ENCODE measurements at regions not wholly inside any gene's neighbourhood (a gene's known extent, or its start where the extent isn't known, plus 50 kb on each side); places are given as distances from the start of the nearest gene placed in this dataset.

DNA sequence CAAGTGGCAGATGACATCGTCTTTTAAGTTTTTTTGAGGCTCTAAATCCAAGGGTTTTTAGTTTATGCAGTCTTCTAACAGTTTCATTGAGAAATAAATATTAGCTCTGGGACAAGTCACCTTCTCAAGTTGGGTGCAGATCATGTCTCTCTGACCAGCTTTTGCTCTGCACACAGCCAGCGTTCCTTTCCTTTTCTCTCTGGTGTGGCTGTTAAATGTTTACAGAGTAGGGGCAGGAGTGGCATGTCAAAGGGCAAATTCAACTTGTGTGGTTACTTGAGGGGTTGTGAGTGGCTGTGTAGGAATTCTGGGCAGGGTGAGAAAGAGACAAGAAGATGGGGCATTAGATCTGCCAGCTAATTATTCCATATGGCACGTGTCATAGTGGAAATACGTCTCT is 187.5 kb upstream of the HMHB1 start:
- Histone ChIP-seq H3K27ac (ENCODE audit: low read depth in 1 of 2, low read length in 2 of 2) (no peak overlapping the region), H3K27me3 (ENCODE audit: control insufficient read depth in 1 of 2, insufficient read depth in 2 of 2, low read length in 1 of 2) (no peaks in the 10 kb centered on the region), H3K4me1 (ENCODE audit: control insufficient read depth in 1 of 2, insufficient read depth in 2 of 2, low read length in 2 of 2) (no peaks in the 10 kb centered on the region), H3K9me3 (ENCODE audit: control insufficient read depth, low read length) (no peaks in the 10 kb centered on the region), H3K4me3 (ENCODE audit: low read length in 2 of 2) (no peak overlapping the region), H3K36me3 (ENCODE audit: control insufficient read depth in 1 of 2, insufficient read depth in 2 of 2, low read length in 1 of 2) (no peaks in the 10 kb centered on the region)
- intact Hi-C loops (cut with DNase I): no loop called here
- no peak for ATAC-seq (ENCODE audit: low FRiP score)
- no peak for DNase-seq
- WGBS, 2 donors: 81 to 83% methylated on average over 4 of the region's 4 CpGs

DNA sequence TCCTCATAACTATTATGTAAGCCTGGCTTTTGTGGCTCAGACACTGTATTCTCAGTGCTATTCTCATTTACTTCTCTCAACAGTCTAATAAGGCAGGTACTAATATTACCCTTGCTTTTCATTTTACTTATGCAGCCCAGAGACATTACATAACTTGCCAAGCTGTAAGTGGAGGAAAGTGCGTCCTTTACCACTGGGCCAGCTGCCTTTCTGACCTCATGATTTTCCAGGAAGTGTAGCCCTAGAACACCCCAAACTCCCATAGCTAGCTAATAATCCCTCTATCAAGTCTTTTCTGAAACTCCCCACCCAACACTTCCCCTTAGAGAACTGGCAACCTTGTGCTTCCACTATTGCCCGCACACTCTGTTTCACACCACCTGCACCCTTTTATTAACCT is 192.9 kb upstream of the HMHB1 start:
- H3K27ac ChIP-seq (ENCODE audit: low read depth in 1 of 2, low read length in 2 of 2): no peak overlapping the region
- ATAC-seq (ENCODE audit: low FRiP score): no peak
- H3K4me3 ChIP-seq (ENCODE audit: low read length in 2 of 2): no peak overlapping the region
- 88 to 92% methylated on average over 2 of the region's 2 CpGs for WGBS, 2 donors
- intact Hi-C loops (cut with DNase I): no loop called here
- DNase-seq: no peak
- no peaks in the 10 kb centered on the region for H3K9me3 ChIP-seq (ENCODE audit: control insufficient read depth, low read length)
- no peaks in the 10 kb centered on the region for H3K27me3 ChIP-seq (ENCODE audit: control insufficient read depth in 1 of 2, insufficient read depth in 2 of 2, low read length in 1 of 2)
- H3K36me3 ChIP-seq (ENCODE audit: control insufficient read depth in 1 of 2, insufficient read depth in 2 of 2, low read length in 1 of 2): no peaks in the 10 kb centered on the region
- H3K4me1 ChIP-seq (ENCODE audit: control insufficient read depth in 1 of 2, insufficient read depth in 2 of 2, low read length in 2 of 2): no peaks in the 10 kb centered on the region

DNA sequence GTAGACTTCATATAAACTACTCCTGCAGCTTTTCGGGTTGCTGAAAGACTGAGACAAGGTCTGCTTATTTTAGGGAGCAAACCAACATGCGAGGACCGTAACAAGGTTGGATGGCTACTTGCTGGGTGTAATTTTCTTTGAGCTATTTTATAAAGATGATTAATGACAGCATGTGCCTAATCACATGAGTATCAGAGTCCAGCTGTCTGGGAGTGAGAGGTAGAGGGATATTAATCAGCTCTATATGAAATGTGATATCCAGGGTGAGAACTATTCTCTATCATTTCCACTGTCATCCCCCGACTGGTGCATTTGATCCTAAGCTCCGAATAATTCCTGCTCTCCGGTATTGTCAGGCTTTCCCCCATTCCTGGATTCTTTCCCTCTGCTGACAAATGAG is 193.8 kb upstream of the HMHB1 start:
- 55 to 66% methylated on average over 6 of the region's 6 CpGs for WGBS, 2 donors
- Histone ChIP-seq H3K27ac (ENCODE audit: low read depth in 1 of 2, low read length in 2 of 2) (no peak overlapping the region), H3K27me3 (ENCODE audit: control insufficient read depth in 1 of 2, insufficient read depth in 2 of 2, low read length in 1 of 2) (no peaks in the 10 kb centered on the region), H3K4me3 (ENCODE audit: low read length in 2 of 2) (no peak overlapping the region), H3K4me1 (ENCODE audit: control insufficient read depth in 1 of 2, insufficient read depth in 2 of 2, low read length in 2 of 2) (no peaks in the 10 kb centered on the region), H3K9me3 (ENCODE audit: control insufficient read depth, low read length) (no peaks in the 10 kb centered on the region), H3K36me3 (ENCODE audit: control insufficient read depth in 1 of 2, insufficient read depth in 2 of 2, low read length in 1 of 2) (no peaks in the 10 kb centered on the region)
- ATAC-seq (ENCODE audit: low FRiP score): no peak
- no peak for DNase-seq
- intact Hi-C loops (cut with DNase I): no loop called here

DNA sequence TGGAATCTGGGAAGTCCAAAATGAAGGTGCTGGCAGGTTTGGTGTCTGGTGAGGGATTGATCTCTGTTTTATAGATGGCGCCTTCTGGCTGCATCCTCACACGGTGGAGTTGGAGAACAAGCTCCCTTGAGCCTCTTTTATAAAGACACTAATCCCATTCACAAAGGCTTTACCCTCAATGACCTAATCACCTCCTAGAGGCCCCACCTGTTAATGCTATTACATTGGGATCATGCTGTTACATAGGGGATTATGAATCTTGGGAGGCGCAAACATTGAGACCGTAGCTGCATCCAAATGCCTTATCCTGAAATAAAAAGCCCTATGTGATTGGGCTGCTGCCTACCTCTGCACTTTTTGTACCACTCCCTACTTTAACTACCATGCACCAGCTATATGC is 197.1 kb upstream of the HMHB1 start:
- H3K4me1 ChIP-seq (ENCODE audit: control insufficient read depth in 1 of 2, insufficient read depth in 2 of 2, low read length in 2 of 2): no peaks in the 10 kb centered on the region
- intact Hi-C loops (cut with DNase I): no loop called here
- WGBS, 2 donors: 80 to 97% methylated on average over 4 of the region's 4 CpGs
- H3K36me3 ChIP-seq (ENCODE audit: control insufficient read depth in 1 of 2, insufficient read depth in 2 of 2, low read length in 1 of 2): no peaks in the 10 kb centered on the region
- H3K4me3 ChIP-seq (ENCODE audit: low read length in 2 of 2): no peak overlapping the region
- no peak for DNase-seq
- H3K9me3 ChIP-seq (ENCODE audit: control insufficient read depth, low read length): no peaks in the 10 kb centered on the region
- no peak for ATAC-seq (ENCODE audit: low FRiP score)
- no peaks in the 10 kb centered on the region for H3K27me3 ChIP-seq (ENCODE audit: control insufficient read depth in 1 of 2, insufficient read depth in 2 of 2, low read length in 1 of 2)
- no peak overlapping the region for H3K27ac ChIP-seq (ENCODE audit: low read depth in 1 of 2, low read length in 2 of 2)

DNA sequence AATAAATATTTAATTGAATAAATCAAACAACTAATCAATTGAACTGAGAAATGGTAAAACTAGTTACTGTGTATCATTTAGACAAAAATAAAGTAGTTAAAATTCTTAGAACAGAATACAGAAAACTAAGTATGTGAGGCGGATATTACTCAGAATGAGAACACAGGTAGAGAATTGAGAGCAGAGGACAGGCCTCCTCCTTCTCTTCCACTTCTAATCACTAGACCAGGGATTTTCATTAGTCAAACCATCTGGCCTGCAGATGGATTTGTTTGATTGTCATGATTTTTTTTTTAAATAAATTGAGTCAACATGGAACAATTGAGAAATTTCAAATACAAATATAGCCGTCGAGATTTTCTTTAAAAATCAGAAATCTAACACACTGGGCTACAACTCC is 198.6 kb upstream of the HMHB1 start:
- H3K4me1 ChIP-seq (ENCODE audit: control insufficient read depth in 1 of 2, insufficient read depth in 2 of 2, low read length in 2 of 2): no peaks in the 10 kb centered on the region
- H3K36me3 ChIP-seq (ENCODE audit: control insufficient read depth in 1 of 2, insufficient read depth in 2 of 2, low read length in 1 of 2): no peaks in the 10 kb centered on the region
- WGBS, 2 donors: 94 to 95% methylated on average over 3 of the region's 3 CpGs
- no peak for DNase-seq
- no peaks in the 10 kb centered on the region for H3K9me3 ChIP-seq (ENCODE audit: control insufficient read depth, low read length)
- H3K4me3 ChIP-seq (ENCODE audit: low read length in 2 of 2): no peak overlapping the region
- H3K27me3 ChIP-seq (ENCODE audit: control insufficient read depth in 1 of 2, insufficient read depth in 2 of 2, low read length in 1 of 2): no peaks in the 10 kb centered on the region
- ATAC-seq (ENCODE audit: low FRiP score): no peak
- intact Hi-C loops (cut with DNase I): no loop called here
- no peak overlapping the region for H3K27ac ChIP-seq (ENCODE audit: low read depth in 1 of 2, low read length in 2 of 2)

DNA sequence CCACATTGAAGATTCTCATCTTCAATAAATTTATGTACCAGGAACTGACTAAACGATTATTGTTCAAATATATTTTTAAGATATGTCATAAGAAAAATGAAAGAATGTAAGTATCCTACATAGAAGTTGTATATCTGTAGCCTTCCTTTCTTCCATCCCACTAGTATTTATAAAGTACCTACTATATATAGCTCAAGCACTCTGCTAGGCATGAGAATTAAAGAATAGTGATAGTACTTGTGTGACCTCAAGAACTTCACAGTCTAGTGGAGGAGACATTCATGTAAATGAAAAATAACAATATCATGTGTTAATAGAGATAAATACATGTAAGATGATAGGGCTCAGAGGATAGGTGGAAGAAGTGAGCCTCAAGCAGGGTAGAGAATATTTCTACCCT is 201.0 kb upstream of the HMHB1 start:
- ATAC-seq (ENCODE audit: low FRiP score) (no peak), DNase-seq (no peak)
- Histone ChIP-seq H3K27ac (ENCODE audit: low read depth in 1 of 2, low read length in 2 of 2) (no peak overlapping the region), H3K27me3 (ENCODE audit: control insufficient read depth in 1 of 2, insufficient read depth in 2 of 2, low read length in 1 of 2) (no peaks in the 10 kb centered on the region), H3K4me1 (ENCODE audit: control insufficient read depth in 1 of 2, insufficient read depth in 2 of 2, low read length in 2 of 2) (no peaks in the 10 kb centered on the region), H3K36me3 (ENCODE audit: control insufficient read depth in 1 of 2, insufficient read depth in 2 of 2, low read length in 1 of 2) (no peaks in the 10 kb centered on the region), H3K4me3 (ENCODE audit: low read length in 2 of 2) (no peak overlapping the region), H3K9me3 (ENCODE audit: control insufficient read depth, low read length) (no peaks in the 10 kb centered on the region)
- WGBS, 2 donors: 83 to 86% methylated on average over 1 of the region's 1 CpG
- intact Hi-C loops (cut with DNase I): no loop called here

DNA sequence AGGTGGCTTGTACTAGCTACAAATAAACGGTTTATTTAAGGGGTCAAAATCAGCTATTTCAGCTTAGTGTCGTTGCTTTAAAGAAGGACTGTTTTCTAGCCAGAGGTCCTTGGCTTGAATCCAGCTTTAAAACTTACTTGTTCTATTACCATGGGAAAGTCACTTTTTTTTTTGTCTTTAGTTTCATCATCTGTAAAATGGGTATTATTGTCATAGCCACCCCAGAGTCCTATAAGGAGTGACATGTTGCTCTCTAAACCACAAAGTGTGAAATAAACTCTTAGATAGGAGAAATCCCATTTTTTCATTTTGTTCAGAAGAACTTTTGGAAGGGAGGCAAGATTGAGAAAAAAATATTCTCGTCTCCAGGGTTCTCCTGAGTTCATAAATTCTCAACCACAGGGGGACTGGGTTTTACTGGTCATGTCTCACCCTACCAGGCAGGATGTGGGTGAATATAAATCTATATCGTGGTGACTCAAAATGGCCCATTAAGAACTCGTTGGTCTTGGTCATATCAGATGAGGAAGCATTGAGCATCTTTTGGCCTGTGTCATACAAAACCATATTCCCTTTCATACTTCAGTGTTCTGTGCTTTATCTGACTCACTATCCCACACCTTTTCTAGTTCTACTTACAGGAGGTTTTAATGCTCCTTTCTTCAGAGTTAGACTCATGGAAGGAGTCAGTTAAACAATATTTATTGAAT is 202.7 kb upstream of the NR3C1 start:
- H3K4me3 ChIP-seq (ENCODE audit: low read length in 2 of 2): no peak overlapping the region
- no peak for ATAC-seq (ENCODE audit: low FRiP score)
- no peaks in the 10 kb centered on the region for H3K4me1 ChIP-seq (ENCODE audit: control insufficient read depth in 1 of 2, insufficient read depth in 2 of 2, low read length in 2 of 2)
- H3K27me3 ChIP-seq (ENCODE audit: control insufficient read depth in 1 of 2, insufficient read depth in 2 of 2, low read length in 1 of 2): no peaks in the 10 kb centered on the region
- WGBS, 2 donors: 66 to 70% methylated on average over 5 of the region's 5 CpGs
- DNase-seq: no peak
- H3K27ac ChIP-seq (ENCODE audit: low read depth in 1 of 2, low read length in 2 of 2): no peak overlapping the region
- H3K9me3 ChIP-seq (ENCODE audit: control insufficient read depth, low read length): no peaks in the 10 kb centered on the region
- intact Hi-C loops (cut with DNase I): no loop called here
- H3K36me3 ChIP-seq (ENCODE audit: control insufficient read depth in 1 of 2, insufficient read depth in 2 of 2, low read length in 1 of 2): no peaks in the 10 kb centered on the region

DNA sequence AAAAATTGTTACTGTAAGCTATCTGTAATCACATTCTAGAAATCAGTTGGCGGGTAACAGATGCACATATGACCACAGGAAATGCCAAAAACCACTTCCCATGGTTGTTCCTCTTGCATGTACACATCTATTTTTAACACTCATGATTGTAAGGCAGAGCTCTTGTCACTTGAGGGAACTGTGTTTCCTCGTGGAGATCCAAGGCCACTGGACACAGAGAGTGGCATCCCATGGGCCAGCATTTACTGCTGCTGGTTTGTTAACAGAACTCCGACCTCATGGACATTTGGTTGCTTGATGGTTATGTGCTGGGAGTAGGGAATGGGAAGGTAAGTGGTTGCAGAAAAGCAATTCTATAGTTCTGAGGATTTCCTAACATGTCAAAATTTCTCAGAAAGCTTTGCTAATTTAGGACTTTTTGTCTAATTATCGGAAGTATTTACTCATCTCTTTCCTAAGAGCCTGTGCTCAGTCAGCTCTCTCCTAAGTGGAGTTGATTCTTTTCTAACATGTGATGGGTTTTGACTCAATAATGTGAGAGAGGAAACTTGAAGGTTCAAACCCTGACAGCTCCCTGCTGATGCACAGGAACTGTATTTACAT is 202.0 kb upstream of the NR3C1 start:
- H3K27ac ChIP-seq (ENCODE audit: low read depth in 1 of 2, low read length in 2 of 2): no peak overlapping the region

DNA sequence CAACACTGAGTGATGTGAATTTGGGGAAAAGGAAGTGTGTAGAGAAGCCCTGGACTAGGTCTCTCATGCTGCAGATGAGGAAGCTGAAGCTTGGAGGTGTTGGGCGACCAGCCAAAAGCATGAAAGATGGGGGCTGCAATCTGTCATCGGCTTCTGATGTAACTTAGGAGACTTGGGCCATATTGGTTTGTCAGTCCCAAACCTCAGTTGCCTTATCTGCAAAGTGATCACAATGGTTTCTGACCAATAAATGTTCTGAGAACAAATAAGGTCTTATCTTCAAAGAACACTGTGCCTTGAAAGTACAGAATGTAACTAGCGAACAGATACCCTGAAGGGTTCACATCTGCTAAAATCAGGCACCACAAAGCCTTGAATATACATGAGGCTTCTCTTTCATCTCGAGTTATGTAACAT is 198.4 kb upstream of the NR3C1 start:
- intact Hi-C loops (cut with DNase I): no loop called here
- H3K27ac ChIP-seq (ENCODE audit: low read depth in 1 of 2, low read length in 2 of 2): no peak overlapping the region
- ATAC-seq (ENCODE audit: low FRiP score): no peak

More for the DNA sequence above, 202.0 kb upstream of the NR3C1 start:
- Histone ChIP-seq H3K36me3 (ENCODE audit: control insufficient read depth in 1 of 2, insufficient read depth in 2 of 2, low read length in 1 of 2) (no peaks in the 10 kb centered on the region), H3K9me3 (ENCODE audit: control insufficient read depth, low read length) (no peaks in the 10 kb centered on the region), H3K4me3 (ENCODE audit: low read length in 2 of 2) (no peak overlapping the region), H3K27me3 (ENCODE audit: control insufficient read depth in 1 of 2, insufficient read depth in 2 of 2, low read length in 1 of 2) (no peaks in the 10 kb centered on the region), H3K4me1 (ENCODE audit: control insufficient read depth in 1 of 2, insufficient read depth in 2 of 2, low read length in 2 of 2) (no peaks in the 10 kb centered on the region)
- DNase-seq: peak in 1 of 2 donors; percentile 46
- intact Hi-C loops (cut with DNase I): no loop called here
- 56 to 67% methylated on average over 4 of the region's 4 CpGs for WGBS, 2 donors
- no peak for ATAC-seq (ENCODE audit: low FRiP score)

More for the DNA sequence above, 198.4 kb upstream of the NR3C1 start:
- DNase-seq: no peak
- no peaks in the 10 kb centered on the region for H3K9me3 ChIP-seq (ENCODE audit: control insufficient read depth, low read length)
- H3K36me3 ChIP-seq (ENCODE audit: control insufficient read depth in 1 of 2, insufficient read depth in 2 of 2, low read length in 1 of 2): no peaks in the 10 kb centered on the region
- no peaks in the 10 kb centered on the region for H3K4me1 ChIP-seq (ENCODE audit: control insufficient read depth in 1 of 2, insufficient read depth in 2 of 2, low read length in 2 of 2)
- H3K27me3 ChIP-seq (ENCODE audit: control insufficient read depth in 1 of 2, insufficient read depth in 2 of 2, low read length in 1 of 2): no peaks in the 10 kb centered on the region
- 91 to 94% methylated on average over 4 of the region's 4 CpGs for WGBS, 2 donors
- no peak overlapping the region for H3K4me3 ChIP-seq (ENCODE audit: low read length in 2 of 2)

Data from aorta (tissue), 5 donors.